Mucosa of gallbladder (tissue), 1 donor: ENCODE measurements at regions not wholly inside any gene's neighbourhood (a gene's known extent, or its start where the extent isn't known, plus 50 kb on each side); places are given as distances from the start of the nearest gene placed in this dataset.
A peak's percentile ranks its signal among the peaks of the same experiment; 100 is the strongest.

Experiments used
- DNase-seq: peaks from one replicate; pipeline ENCODE4 v3.0.0-alpha.2; 2020; ENCODE audit warnings: low spot score
- donor health status: DM: no; HTN: no; CAD: no.

DNA sequence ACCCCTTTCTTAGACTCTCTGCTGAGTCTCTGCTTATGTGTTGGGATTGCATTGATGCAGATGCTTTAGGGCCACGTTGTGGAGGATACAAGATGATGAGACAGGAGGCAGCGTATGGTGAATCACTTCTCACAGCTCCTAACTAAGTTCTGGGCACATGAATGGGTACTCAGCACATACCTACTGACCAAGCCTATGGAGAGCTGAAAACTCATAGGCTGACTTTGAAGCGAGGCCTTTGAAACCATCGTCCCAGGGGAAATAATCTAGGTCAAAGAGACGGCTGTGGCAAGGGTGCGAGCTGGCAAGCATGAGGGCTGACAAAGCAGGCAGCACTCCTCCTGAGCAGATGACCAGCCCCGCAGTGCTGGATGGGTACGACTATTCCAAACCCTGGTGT, 180.2 kb upstream of the TNP1 start:
- DNase-seq: no peak

DNA sequence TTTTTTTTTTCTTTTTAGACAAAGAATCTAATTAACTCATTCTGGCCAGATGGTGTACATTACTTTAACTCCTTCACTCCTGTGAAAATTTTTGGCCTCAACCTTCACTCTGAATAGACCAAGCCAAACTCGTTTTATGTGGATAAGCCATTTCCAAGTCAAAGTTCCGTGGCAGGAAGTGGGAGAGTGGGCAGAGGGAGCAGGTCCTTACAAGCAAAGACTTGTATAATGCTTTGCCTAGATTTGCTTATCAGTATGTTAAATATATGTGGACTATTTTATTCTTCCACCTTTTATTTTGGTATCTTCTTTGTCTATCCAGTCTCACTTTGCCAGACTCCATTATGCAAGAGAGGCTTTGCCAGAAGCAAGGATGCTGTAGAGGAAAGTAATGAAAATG, 178.1 kb upstream of the TNP1 start:
- DNase-seq: no peak

DNA sequence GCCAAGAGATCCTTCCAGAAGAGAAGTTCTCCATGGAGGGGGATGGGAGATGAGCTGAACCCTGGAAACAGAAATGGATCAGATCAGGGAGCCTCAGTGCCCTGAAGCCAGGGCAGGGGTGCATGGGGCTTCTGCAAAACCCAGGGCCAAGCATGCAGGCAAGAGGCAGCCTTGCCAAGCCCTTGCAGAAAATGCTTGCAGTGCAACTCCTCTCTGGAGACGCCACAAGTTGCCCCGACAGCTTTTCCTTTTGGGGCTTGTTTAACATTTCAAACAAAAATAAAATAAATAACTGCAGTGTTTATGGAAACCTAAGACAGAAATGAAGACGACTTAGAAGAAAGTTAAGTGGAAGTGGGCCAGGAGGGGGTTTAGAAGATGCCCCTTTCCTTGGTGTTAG, 177.5 kb upstream of the TNP1 start:
- DNase-seq: no peak

DNA sequence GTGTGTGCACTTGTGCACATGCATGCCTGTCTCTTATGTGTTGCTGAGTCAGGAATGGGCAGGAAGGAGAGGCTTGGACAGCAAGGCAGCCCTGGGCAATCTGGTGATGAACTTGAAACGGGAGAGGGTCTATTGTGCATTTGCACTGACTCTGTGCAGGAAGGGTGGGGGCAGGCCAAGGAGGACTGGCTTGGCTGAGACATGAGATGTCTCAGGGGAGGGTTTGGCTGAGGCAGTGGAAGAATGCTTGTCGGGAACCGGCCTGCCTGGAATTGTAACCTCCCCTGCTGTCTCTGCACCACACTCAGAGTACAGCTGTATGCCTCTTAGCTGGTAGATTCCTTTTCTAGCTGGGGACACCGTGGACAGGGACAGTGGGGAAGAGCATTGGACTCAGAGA, 176.1 kb upstream of the TNP1 start:
- DNase-seq: no peak

DNA sequence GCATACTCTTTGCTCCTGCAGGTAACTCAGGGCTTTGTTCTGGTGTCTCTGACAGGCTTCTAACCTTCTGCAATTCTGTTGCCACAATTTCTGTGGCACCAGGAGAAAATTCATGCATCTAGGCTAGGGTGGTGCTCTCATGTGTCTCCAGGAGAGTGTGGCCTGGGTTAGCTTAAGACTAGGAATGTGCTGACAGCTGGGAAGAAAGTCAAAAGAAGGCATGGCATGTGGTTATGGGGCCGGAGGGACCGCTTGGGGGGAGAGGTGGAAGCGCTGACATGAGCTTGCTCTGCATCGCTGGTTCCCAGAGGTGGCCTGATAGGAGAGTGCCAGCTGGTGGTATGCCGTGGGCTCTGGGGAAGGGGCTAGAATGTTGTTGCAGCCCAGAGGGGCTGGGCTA, 173.3 kb upstream of the TNP1 start:
- no peak for DNase-seq

DNA sequence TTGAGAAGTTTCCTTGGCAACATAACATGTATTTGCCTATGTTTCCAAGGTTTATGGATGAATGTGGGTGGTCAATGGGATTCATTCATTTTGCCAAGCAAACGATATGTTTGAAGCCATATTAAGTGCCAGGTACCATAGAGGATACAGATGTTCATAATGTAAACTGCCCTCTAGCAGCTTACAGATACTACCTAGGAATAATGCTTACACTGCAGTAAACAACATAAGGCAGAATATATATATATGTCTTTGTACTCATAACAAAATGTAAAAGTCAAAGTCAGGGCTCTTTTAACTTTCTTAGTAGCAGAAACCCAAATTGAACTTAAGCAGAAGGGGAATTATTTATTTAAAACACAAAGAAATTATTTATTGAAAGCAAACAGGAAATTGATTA, 171.6 kb upstream of the TNP1 start:
- no peak for DNase-seq

DNA sequence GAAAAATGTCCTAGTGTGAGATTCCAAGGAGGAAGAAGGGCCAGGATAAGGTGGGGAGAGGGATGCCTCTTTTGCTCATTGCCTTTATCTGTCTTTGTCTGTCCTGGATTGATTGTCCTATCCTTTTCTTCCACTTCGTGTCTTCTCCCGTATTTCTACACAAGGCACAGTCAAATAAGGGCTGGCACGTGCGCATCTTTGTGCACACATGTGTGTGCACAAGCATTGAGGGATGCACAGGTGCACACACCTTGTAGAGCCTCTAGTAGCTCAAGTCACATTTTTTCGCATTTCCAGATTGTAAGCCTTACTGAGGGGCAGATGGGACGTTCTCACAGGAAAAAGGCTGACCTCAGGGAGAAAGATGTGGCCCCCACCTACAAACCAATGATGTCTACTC, 170.2 kb upstream of the TNP1 start:
- DNase-seq: no peak

DNA sequence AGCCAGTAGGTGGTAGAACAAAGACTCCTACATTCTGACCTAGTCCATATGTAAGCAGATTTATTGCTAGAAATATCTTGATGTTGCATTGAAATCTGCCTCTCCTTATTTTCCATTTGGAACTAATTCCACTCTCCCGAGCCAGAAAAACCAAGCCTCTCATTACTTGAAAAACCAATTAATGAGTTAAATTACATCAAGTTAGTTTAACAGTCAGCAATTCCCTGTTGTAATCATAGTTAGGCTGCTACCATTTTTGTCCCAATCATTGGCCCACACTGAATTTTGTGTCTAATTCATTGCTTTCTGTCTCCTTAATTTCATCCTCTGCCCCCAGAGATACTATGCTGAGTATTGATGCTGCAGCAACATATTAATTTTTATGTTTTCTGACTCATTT, 168.3 kb upstream of the TNP1 start:
- DNase-seq: no peak

DNA sequence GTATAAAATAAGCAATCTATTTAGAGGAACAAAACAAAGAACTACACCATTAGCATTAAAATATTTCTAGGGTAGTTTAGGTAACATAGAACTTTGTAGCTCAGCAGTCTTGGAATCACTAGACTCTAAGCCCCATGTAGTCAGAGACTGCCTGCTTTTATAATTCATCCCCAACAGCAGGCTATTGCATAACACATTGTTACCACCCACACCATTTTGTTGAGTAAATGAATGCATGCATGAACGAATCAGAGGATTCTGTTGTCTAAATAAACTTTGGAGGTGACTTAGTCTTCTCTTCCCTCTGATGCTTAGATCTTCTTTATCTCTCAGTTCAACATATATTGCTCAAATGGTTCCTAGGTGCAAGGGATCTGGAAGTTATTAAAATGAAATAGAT, 167.6 kb upstream of the TNP1 start:
- DNase-seq: no peak

DNA sequence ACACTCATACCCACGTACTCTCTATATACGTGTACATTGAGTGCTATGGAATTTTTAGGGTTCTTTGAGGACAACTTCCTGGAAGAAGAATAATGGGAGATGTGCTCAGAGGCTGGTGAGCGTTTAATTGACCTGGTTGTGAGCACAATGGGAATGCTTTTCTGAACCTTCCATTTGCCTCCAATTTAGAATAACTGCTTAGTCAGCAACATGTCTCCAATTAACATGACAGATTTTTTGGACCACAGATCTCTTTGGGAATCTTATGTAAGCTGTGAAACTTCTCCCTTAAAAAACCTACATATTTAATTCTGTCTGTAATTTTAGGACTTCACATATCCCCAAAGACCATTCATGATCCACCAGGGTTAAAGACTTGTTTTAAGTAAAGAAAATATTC, 166.7 kb upstream of the TNP1 start:
- DNase-seq: no peak

DNA sequence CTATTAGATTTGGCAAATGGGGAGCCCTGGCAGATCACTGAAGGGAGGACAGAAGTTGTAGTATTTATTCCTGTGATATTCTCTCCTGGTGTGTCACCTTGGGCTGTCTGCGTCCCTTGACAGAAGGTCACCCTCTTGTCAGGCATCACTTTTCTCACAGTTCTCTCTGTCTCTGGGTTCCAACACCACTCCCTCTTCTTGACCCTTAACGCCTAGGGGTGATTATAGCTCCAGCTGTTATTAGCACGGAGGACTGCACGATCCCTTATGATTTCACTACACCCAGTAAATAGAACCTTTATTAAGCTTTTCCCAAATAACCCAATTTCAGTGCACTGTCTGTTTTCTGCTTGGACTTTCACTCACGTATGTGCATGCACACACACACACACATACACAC, 166.3 kb upstream of the TNP1 start:
- DNase-seq: no peak

DNA sequence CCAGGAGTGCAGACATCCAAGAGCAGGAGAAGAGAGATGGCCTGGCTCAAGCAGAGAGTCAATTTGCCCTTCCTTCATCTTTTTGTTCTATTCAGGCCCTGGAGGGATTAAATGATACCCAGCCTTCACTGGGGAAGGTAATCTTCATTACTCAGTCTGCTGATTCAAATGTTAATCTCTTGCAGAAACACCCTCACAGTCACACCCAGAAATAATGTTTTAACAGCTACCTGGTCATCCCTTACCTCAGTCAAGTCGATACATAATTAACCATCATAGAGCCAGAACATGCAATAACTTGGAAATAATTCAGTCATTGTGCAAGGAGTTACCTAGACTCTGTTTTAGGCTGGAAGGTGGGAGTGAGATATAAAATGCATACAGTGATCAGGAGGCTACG, 163.7 kb upstream of the TNP1 start:
- DNase-seq: no peak

DNA sequence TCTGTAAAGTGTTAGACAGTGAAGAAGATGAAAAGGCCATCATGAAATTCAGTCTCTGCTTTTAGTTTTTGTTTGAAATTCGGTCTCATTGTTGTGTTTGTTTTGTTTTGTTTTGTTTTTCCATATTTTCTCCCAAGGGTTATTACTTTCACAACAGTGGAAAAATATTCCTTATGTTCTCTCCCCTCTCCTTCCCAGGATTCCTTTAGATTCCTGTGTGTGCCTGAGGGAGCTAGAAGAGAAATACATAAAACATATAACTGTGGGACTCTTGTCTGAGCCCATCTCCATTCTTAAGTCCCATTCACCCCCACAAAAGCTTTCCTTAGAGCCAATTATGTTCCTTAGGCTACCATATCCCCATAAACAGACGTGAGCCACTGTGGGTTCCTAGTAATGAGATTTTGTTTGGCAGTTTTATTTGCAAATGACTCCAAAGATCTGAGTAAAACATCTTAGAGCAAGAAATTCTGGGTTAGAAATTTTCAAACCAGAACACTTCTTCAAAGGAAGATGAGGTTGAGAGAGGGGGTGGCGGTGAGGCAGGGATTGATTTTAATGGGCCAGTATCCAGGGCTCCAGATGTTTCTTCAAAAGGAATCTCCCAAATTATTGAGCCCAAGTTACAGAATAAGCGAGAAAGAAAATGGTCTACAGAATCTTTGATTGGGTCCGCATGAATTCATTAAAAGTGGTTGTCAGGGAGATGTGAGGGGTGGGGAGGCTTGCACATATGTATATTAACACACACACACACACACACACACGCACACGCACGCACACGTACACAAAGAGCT, 157.8 kb upstream of the TNP1 start:
- no peak for DNase-seq

DNA sequence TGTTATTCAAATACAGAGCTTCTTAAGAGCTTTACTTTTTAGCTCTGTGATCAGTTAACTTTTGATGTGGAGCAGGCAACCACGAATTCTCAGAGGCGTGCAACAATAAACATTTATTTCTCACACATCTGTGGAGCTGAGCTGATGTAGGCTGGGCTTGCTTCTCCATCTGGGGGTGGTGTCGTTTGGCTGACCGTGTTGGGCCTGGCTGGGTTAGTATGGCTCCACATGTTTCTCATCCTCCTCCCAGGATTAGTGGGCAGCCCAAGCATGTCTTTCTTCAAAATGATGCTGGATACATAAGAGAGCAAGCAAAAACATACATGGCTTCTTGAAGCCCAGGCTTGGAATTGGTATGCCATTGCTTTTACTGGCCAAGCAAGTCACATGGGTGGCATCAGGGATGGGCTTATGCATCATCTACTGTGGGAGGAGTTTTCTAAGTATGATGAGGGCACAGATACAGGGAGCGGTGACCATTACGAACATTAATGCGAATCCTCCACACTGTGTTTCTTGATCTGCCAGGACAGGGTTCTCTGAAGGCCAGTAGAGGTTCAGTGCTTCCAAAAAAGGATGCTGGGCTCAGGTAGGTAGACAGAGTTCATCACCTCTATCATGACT, 157.0 kb upstream of the TNP1 start:
- DNase-seq: peak; percentile 41

DNA sequence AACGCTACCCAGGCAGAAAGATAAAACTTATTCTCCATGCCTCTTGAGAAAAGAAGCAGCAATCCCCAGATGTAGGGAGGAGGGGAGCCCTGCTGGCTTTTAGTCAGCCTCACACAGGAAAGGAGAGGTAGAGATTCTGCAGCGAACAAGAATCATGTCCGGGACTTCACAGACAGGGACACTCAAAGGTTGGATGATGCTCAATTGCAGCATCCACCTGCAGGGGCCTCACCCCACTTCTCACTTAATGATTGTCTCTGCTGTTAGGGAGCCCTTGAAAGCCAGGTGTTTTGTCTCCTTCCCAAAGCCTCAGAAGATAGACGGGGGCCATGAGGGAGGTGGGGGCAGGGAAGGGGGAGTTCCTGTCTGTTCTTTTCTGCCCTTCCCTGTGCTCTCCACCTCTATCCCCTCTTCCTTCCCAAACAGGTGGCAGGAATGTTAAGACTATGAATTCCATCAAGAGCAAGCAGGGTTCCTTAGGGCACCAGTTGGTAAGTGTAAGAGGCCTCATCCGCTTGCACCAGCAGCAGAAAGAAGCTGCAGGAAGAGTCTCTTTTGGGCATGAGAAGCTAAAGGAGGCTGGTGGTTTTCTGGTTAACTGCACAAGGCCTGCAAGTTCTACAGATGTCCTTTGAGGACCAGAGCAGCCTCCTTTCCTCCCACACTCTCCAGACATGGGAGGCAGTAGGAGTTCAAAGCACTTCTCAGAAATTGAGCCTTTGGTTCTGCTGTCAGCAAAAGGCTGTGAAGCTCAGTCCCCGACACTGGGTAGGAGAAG, 154.7 kb upstream of the TNP1 start:
- no peak for DNase-seq

DNA sequence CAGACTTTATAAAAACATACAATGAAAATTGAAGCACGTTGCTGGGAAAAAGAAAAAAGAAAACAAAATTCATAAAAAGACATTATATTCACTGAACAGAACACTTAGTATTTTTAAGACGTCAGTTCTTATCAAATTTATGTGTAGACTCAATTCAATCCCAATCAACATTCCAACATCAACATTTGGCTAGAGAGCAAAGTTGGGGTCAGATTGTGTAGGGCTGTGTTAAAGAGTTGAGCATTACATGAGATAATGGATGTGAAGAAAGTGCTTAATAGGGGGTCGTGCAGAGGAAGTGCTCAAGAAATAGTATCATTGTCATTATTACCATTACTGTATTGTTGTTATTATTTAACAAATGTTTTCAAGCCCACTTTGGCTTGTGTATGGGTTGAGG, 154.1 kb upstream of the TNP1 start:
- no peak for DNase-seq

DNA sequence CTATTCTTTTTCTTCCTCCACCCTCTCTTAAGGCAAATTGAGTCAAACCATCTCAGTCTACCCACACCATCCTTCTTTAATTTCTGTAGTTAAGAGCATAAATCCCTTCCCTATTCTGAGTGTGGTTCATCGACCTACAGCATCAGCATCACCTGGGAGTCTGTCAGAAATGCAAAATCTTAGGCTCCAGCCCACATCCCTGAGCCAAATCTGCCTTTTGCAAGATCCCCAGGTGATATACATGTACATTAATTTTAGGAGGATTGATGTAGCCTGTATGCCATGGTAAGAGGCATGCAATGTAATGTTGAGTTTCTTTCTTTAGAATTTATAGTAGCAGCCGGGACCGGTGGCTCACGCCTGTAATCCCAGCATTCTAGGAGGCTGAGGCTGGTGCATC, 151.7 kb upstream of the TNP1 start:
- DNase-seq: no peak

DNA sequence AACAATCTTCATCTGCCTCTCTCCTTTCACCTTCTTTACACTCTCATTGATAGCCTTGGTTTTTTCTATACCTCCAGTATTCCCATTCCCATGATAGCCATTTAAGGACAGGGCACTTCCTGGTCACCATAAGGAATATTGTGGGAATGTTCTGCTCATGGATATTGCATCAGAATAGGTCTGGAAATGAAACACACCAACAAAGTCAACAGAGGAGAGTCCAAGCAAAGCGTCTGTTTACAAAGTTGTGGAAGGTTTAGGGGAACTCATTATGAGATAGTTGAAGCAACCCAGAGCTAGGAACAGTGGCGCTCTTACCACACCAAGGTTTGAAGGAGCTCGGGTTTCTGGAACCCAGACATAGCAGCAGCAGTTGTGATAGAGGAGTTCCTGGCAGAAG, 150.3 kb upstream of the TNP1 start:
- DNase-seq: no peak

DNA sequence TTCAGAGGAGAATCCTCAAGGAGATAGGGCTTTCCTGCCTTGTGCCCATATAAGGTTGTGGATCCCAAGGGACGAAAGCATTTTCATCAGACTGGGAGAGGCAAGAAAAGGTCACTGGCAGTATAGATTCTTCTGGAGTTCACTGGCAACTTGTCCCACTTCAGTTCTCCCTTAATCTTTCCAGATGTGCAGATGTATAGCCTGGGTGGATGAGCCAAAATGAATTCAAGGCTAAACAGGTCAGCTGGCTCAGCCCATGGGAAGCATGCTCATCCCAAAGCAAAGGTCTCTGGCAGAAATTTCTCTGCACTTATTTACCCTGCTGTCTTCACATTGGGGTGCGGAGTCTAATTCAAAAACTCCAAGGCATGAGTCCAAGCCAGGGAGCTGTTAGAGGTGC, 148.9 kb upstream of the TNP1 start:
- DNase-seq: no peak

DNA sequence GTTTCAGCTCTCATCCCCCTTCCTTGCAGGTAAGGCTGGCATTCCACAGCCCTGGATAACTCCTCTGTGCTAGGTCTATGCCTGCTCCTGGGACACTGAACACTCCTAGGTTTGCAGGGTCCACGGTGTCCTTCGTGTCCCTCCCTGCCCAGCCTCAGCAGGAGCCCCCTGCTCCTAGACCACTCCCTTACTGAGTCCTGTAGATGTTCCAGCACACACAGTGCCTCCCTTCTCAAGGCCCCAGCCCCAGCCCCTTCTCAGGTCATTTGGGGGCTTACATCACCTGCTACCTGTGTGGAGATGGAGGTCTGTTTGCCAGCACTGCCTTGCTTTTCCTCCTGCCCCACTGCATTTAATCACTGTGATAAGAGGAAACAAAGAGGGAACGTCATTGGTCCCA, 146.4 kb upstream of the TNP1 start:
- DNase-seq: no peak

DNA sequence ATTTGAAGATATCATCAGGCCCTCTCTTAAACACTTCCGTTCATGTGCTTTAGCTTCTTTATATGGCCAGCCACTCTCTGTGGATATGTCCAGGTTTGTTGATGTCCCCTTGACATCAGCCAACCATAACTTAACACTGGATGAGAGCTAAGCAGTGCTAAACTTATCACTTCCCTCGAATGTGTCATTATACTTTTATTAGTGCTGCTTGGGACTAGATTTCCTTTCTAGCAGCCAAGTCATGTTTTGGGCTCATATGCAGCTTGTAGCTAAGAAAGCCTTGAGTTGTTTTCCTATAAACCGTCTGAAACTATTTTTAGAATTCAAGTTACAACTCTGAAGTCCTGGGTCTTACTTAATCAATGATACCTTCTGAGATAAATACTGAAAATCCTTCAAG, 144.8 kb upstream of the TNP1 start:
- DNase-seq: no peak

DNA sequence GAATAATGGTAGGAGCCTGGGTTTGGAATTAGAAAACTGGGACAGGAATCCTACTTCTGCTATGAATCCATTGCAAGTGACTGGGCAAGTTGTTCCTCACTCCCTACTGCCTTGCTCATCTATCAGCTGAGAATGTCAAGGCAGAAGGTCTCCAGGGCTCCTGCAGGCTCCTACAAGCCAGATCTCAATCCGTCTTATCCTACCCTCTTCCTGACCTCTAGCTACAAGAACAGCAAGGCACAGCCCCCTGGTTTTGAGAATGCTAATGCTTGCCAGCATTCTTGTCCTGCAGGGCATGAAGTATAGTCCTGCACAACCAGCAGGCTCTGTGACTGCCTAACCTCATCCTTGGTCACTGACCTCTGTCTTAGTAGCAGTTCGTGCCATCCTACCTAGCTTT, 141.9 kb upstream of the TNP1 start:
- DNase-seq: no peak

DNA sequence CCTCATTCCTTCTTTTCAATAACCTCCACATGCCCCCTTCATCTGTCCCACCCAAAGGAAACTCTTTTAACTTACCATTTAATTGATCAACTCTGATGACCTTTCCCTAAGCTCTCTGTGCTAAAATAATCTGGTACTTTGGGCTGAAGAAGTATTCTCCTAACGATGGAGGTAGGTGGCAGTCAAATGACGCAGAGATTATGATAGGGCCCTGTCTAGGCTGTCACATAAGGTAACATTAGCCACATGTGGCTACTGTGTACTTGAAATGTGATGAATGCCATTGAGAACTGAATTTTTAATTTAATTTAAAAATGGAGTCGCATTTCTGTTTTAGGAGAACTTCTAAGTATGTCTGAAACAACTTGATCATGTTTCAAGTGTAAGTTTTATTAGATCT, 140.5 kb upstream of the TNP1 start:
- no peak for DNase-seq
